ENCODE measurements at regions not wholly inside any gene's neighbourhood (a gene's known extent, or its start where the extent isn't known, plus 50 kb on each side); places are given as distances from the start of the nearest gene placed in this dataset.

DNA sequence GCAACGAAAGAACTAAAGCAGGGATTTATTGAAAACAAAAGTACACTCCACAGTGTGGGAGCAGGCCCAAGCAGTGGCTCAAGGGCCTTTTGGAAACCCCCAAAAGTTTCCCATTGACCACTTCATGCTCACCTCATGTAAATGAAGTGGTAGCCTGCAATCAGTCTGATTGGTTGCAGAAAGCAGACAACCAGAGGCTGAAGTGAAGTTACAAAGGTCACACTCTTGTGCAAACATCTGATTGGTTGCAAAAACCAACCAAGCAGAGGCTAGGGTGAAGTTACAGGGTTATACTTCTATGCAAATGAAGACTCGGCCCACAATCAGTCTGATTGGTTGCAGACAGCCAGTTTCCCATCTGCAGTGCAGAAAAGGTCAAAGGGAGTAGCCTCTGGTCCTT, 258.0 kb downstream of the YTHDC2 start:
- Histone ChIP-seq H3K9me3 (peaks cover 0 to 17% (median 12%) of the 10 kb centered on the region in 12 donors), H3K27me3 (no peaks in the 10 kb centered on the region), H3K4me3 (no peak overlapping the region), H3K4me1 (no peaks in the 10 kb centered on the region), H3K36me3 (no peaks in the 10 kb centered on the region), H3K27ac (no peak overlapping the region)
- intact Hi-C loops (cut with DNase I): no loop called here
- DNase-seq: no peak
- ATAC-seq: no peak
- 69 to 79% (median 73%) methylated on average over 2 of the region's 2 CpGs for WGBS, 4 donors
- TF ChIP-seq, protein P1, sequence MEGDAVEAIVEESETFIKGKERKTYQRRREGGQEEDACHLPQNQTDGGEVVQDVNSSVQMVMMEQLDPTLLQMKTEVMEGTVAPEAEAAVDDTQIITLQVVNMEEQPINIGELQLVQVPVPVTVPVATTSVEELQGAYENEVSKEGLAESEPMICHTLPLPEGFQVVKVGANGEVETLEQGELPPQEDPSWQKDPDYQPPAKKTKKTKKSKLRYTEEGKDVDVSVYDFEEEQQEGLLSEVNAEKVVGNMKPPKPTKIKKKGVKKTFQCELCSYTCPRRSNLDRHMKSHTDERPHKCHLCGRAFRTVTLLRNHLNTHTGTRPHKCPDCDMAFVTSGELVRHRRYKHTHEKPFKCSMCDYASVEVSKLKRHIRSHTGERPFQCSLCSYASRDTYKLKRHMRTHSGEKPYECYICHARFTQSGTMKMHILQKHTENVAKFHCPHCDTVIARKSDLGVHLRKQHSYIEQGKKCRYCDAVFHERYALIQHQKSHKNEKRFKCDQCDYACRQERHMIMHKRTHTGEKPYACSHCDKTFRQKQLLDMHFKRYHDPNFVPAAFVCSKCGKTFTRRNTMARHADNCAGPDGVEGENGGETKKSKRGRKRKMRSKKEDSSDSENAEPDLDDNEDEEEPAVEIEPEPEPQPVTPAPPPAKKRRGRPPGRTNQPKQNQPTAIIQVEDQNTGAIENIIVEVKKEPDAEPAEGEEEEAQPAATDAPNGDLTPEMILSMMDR (IDR thresholded peaks at IDR 0.05): no peak
- no peak for TF ChIP-seq POLR2A (IDR thresholded peaks at IDR 0.05)

DNA sequence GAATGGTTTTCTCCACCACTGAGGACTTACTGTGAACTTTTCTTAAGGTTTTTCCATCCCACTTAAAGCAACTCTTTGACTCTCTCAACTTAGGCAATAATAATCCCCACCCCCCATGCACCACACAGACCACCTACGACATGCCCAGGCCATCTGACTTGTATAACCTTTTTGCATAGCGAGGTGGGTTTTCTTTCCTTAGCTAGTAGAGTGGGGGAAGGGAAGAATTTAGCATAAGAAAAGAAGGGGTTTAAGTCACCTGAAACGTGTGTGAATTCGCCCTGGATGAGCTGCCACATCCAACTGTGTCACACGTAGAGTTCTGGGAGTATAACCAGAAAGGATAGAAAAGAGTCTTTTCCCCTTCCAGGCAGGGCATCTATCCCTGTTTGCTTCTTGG, 262.7 kb downstream of the YTHDC2 start:
- H3K27me3 ChIP-seq: no peaks in the 10 kb centered on the region
- TF ChIP-seq, protein P1 (IDR thresholded peaks at IDR 0.05): no peak
- no peak for TF ChIP-seq POLR2A (IDR thresholded peaks at IDR 0.05)
- H3K36me3 ChIP-seq: no peaks in the 10 kb centered on the region
- intact Hi-C loops (cut with DNase I): no loop called here
- ATAC-seq (no peak), DNase-seq (no peak)
- no peaks in the 10 kb centered on the region for H3K9me3 ChIP-seq
- H3K4me3 ChIP-seq: no peak overlapping the region
- 83 to 91% (median 87%) methylated on average over 5 of the region's 5 CpGs for WGBS, 4 donors
- no peak overlapping the region for H3K27ac ChIP-seq
- no peaks in the 10 kb centered on the region for H3K4me1 ChIP-seq

DNA sequence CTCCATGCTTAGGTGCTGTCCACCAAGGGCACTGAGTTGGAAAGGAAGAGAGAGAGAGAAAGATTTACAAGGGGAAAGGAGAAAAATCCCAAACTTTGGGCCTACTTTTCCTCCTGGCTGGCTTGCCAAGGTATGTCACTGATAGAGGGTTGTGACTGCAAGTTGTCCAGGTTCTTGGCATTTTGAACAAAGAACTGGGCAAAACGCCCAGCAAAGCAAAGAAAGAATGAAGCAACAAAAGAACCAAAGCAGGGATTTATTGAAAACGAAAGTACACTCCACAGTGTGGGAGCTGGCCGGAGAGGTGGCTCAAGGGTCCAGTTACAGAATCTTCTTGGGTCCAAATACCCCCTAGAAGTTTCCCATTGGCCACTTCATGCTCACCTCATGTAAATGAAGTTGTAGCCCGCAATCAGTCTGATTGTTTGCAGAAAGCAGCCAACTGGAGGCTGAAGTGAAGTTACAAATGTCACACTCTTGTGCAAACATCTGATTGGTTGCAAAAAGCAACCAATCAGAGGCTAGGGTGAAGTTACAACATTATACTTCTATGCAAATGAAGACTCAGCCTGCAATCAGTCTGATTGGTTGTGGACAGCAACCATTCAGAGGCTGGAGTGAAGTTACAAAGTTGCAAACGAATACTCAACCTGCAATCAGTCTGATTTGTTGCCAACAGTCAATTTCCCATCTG, 263.5 kb downstream of the YTHDC2 start:
- H3K4me3 ChIP-seq: no peak overlapping the region
- H3K27me3 ChIP-seq: no peaks in the 10 kb centered on the region
- no peak for TF ChIP-seq POLR2A (IDR thresholded peaks at IDR 0.05)
- TF ChIP-seq, protein P1 (IDR thresholded peaks at IDR 0.05): no peak
- no peaks in the 10 kb centered on the region for H3K36me3 ChIP-seq
- intact Hi-C loops (cut with DNase I): no loop called here
- DNase-seq (no peak), ATAC-seq (no peak)
- H3K27ac ChIP-seq: no peak overlapping the region
- H3K9me3 ChIP-seq: no peaks in the 10 kb centered on the region
- WGBS, 4 donors: 57 to 65% (median 58%) methylated on average over 5 of the region's 5 CpGs
- H3K4me1 ChIP-seq: no peaks in the 10 kb centered on the region

DNA sequence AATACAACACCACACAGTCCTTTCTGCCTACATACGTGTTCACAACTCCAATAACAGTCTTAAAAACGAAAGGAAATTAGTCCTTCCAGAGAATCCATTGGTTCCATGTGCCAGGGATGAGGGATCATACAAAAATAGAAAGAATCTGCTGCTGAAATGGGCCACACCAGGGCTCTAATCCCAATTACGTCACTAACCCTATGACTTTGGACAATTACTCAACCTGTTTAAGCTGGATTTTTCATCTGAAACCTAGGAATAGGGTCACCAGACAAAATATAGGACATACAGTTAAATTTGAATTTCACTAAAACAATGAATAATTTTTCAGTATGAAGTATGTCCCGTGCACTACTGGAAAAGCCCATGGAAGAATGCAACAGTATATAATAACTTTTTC, 264.7 kb downstream of the YTHDC2 start:
- DNase-seq (no peak), ATAC-seq (no peak)
- Histone ChIP-seq H3K27ac (no peak overlapping the region), H3K4me1 (no peaks in the 10 kb centered on the region), H3K27me3 (no peaks in the 10 kb centered on the region), H3K9me3 (no peaks in the 10 kb centered on the region), H3K4me3 (no peak overlapping the region), H3K36me3 (no peaks in the 10 kb centered on the region)
- 77 to 91% (median 86%) methylated on average over 4 of the region's 4 CpGs for WGBS, 4 donors
- TF ChIP-seq, protein P1 (IDR thresholded peaks at IDR 0.05): no peak
- TF ChIP-seq POLR2A (IDR thresholded peaks at IDR 0.05): no peak
- intact Hi-C loops (cut with DNase I): no loop called here
